Liver (tissue), 8 donors: ENCODE measurements at regions not wholly inside any gene's neighbourhood (a gene's known extent, or its start where the extent isn't known, plus 50 kb on each side); places are given as distances from the start of the nearest gene placed in this dataset.

Experiments used
- DNase-seq: peaks from one replicate; pipeline ENCODE4 v3.0.0-alpha.2; 2017; ENCODE audit warnings: low spot score
- H3K27ac ChIP-seq, 2 donors: one replicate each; pipeline ENCODE4 v1.7.0; 2013; ENCODE audit warnings: inconsistent platforms in 2 of 2, low read length in 2 of 2, control low read depth in 1 of 2, low read depth in 1 of 2, mild to moderate bottlenecking in 1 of 2
- H3K27me3 ChIP-seq, 4 donors: one replicate each; pipeline versions ENCODE4 v1.6.1 to v1.7.0; 2013; ENCODE audit warnings: low read length in 3 of 4, inconsistent platforms in 1 of 4, mild to moderate bottlenecking in 1 of 4, moderate library complexity in 1 of 4; ENCODE audit not compliant: control insufficient read depth in 4 of 4, insufficient read depth in 4 of 4
- H3K36me3 ChIP-seq, 4 donors: one replicate each; pipeline versions ENCODE4 v1.6.1 to v1.7.0; 2013; ENCODE audit warnings: low read length in 3 of 4, mild to moderate bottlenecking in 3 of 4, low read depth in 1 of 4, moderate library complexity in 1 of 4; ENCODE audit not compliant: control insufficient read depth in 4 of 4, insufficient read depth in 3 of 4
- H3K4me1 ChIP-seq, 4 donors: one replicate each; pipeline versions ENCODE4 v1.6.1 to v1.7.0; 2013; ENCODE audit warnings: low read length in 3 of 4, mild to moderate bottlenecking in 3 of 4, moderate library complexity in 1 of 4; ENCODE audit not compliant: control insufficient read depth in 4 of 4, insufficient read depth in 4 of 4
- H3K4me3 ChIP-seq, 3 donors: one replicate each; pipeline versions ENCODE4 v1.6.1 to v1.7.0; 2013; ENCODE audit warnings: low read length in 3 of 3, control low read depth in 1 of 3, low read depth in 1 of 3, mild to moderate bottlenecking in 1 of 3
- H3K9ac ChIP-seq, 2 donors: one replicate each; pipeline ENCODE4 v1.7.0; 2013; ENCODE audit warnings: low read length in 2 of 2, mild to moderate bottlenecking in 2 of 2, moderate library complexity in 2 of 2, control low read depth in 1 of 2, low read depth in 1 of 2
- H3K9me3 ChIP-seq, 4 donors: one replicate each; pipeline versions ENCODE4 v1.6.1 to v1.7.0; 2013; ENCODE audit warnings: low read length in 3 of 4; ENCODE audit not compliant: control insufficient read depth in 4 of 4
- EGR1 ChIP-seq, 2 donors: IDR thresholded peaks; 2 replicates each; pipeline ENCODE4 v1.6.1; 2016 to 2018; ENCODE audit warnings: antibody characterized with exemption in 2 of 2, low read depth in 2 of 2
- FOXA1 ChIP-seq: IDR thresholded peaks from 2 replicates; pipeline ENCODE4 v1.6.1; 2016; ENCODE audit warnings: antibody characterized with exemption
- FOXA2 ChIP-seq: IDR thresholded peaks from 2 replicates; pipeline ENCODE4 v1.6.1; 2016; ENCODE audit warnings: antibody characterized with exemption
- HNF4A ChIP-seq, 2 donors: conservative IDR thresholded peaks; 2 replicates each; pipeline ENCODE4 v1.6.1; 2016; ENCODE audit warnings: antibody characterized with exemption in 2 of 2, mild to moderate bottlenecking in 2 of 2
- HNF4G ChIP-seq: IDR thresholded peaks from 2 replicates; pipeline ENCODE4 v1.6.1; 2016; ENCODE audit warnings: antibody characterized with exemption
- JUND ChIP-seq, 2 donors: IDR thresholded peaks; 2 replicates each; pipeline ENCODE4 v1.6.1; 2016; ENCODE audit warnings: antibody characterized with exemption in 2 of 2
- NR2F2 ChIP-seq: IDR thresholded peaks from 2 replicates; pipeline ENCODE4 v1.6.1; 2016; ENCODE audit warnings: antibody characterized with exemption
- RAD21 ChIP-seq, 2 donors: IDR thresholded peaks; 2 replicates each; pipeline ENCODE4 v1.6.1; 2016; ENCODE audit warnings: antibody characterized with exemption in 2 of 2, mild to moderate bottlenecking in 2 of 2
- RXRA ChIP-seq, 2 donors: IDR thresholded peaks; 2 replicates each; pipeline ENCODE4 v1.6.1; 2017 to 2018; ENCODE audit warnings: antibody characterized with exemption in 2 of 2, mild to moderate bottlenecking in 1 of 2
- SP1 ChIP-seq: IDR thresholded peaks from 2 replicates; pipeline ENCODE4 v1.6.1; 2018; ENCODE audit warnings: antibody characterized with exemption, mild to moderate bottlenecking
- TAF1 ChIP-seq: conservative IDR thresholded peaks from 2 replicates; pipeline ENCODE4 v1.6.1; 2016; ENCODE audit warnings: antibody characterized with exemption, mild to moderate bottlenecking
- YY1 ChIP-seq: IDR thresholded peaks from 2 replicates; pipeline ENCODE4 v1.6.1; 2016; ENCODE audit warnings: antibody characterized with exemption, mild to moderate bottlenecking
- WGBS: extraction: QIAGEN DNeasy Blood & Tissue Kit; methylation state at CpG from one replicate; pipeline ENCODE4 v1.1.7; 2013; 5-methylcytosine and 5-hydroxymethylcytosine counted together
- TF ChIP-seq, protein P1 (sequence below): IDR thresholded peaks from 2 replicates; pipeline ENCODE4 v1.6.1; 2016; ENCODE audit warnings: antibody characterized with exemption, mild to moderate bottlenecking
- TF ChIP-seq, protein P2 (sequence below): fragments of 150-350 bp; IDR thresholded peaks from 2 replicates; pipeline ENCODE4 v1.5.1; 2017; ENCODE audit warnings: improper control_type of control experiment, low read depth, low read length; ENCODE audit not compliant: missing input control
- TF ChIP-seq, protein P3 (sequence below): IDR thresholded peaks from 2 replicates; pipeline ENCODE4 v1.6.1; 2016; ENCODE audit warnings: antibody characterized with exemption
- TF ChIP-seq, protein P4 (sequence below): IDR thresholded peaks from 2 replicates; pipeline ENCODE4 v1.6.1; 2016; ENCODE audit warnings: antibody characterized with exemption
- donor health status: healthy.
- donor health status: healthy.
- donor health status: healthy.
- donor health status: healthy.
- donor health status: healthy.

DNA sequence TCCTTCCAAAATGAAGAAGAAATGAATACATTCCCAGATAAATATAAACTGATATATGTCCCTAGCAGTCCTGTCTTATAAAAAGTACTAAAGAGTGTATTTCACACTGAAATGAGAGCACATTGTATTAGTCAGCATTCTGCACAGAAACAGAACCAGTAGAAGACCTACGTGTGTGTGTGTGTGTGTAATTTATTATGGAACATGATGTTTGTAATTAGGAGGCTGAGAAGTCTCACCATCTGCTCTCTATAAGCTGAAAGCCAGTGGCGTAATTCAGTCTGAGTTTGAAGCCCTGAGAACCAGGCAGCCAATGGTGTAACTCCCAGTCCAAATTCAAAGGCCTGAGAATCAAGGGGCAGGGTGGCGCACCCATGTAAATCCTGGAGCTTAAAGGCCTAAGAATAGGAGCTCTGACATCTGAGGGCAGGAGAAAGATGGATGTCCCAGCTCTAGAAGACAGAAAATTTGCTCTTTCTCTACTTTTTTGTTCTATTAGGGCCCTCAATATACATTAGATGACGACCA is 146.5 kb upstream of the LYPLAL1 start (continued):
- TF ChIP-seq, protein P1, sequence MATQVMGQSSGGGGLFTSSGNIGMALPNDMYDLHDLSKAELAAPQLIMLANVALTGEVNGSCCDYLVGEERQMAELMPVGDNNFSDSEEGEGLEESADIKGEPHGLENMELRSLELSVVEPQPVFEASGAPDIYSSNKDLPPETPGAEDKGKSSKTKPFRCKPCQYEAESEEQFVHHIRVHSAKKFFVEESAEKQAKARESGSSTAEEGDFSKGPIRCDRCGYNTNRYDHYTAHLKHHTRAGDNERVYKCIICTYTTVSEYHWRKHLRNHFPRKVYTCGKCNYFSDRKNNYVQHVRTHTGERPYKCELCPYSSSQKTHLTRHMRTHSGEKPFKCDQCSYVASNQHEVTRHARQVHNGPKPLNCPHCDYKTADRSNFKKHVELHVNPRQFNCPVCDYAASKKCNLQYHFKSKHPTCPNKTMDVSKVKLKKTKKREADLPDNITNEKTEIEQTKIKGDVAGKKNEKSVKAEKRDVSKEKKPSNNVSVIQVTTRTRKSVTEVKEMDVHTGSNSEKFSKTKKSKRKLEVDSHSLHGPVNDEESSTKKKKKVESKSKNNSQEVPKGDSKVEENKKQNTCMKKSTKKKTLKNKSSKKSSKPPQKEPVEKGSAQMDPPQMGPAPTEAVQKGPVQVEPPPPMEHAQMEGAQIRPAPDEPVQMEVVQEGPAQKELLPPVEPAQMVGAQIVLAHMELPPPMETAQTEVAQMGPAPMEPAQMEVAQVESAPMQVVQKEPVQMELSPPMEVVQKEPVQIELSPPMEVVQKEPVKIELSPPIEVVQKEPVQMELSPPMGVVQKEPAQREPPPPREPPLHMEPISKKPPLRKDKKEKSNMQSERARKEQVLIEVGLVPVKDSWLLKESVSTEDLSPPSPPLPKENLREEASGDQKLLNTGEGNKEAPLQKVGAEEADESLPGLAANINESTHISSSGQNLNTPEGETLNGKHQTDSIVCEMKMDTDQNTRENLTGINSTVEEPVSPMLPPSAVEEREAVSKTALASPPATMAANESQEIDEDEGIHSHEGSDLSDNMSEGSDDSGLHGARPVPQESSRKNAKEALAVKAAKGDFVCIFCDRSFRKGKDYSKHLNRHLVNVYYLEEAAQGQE = no peak
- no peak for TF ChIP-seq RAD21 (IDR thresholded peaks at IDR 0.05)

DNA sequence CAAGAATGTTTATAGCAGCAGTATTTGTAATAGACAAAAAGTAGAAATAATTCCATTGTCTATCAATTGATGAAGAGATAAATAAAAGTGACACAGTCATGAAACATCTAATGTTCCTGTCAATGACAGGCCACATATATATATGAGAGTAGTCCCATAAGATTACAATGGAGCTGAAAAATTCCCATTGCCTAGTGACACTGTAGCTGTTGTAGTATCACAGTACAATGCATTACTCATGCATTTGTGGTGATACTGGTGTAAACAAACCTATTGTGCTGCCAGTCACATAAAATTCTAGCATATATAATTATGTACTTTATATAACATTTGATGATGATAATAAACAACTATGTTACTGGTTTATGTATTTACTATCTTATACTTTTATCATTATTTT is 141.9 kb upstream of the LYPLAL1 start:
- Histone ChIP-seq H3K9ac (no peak overlapping the region), H3K4me1 (no peaks in the 10 kb centered on the region), H3K27ac (no peak overlapping the region), H3K4me3 (no peak overlapping the region), H3K36me3 (no peaks in the 10 kb centered on the region), H3K27me3 (no peaks in the 10 kb centered on the region), H3K9me3 (no peaks in the 10 kb centered on the region)
- DNase-seq = no peak
- TF ChIP-seq HNF4G (no peak), HNF4A (conservative IDR thresholded peaks at IDR 0.05) (no peak), RAD21 (IDR thresholded peaks at IDR 0.05) (no peak), YY1 (no peak), FOXA2 (no peak), SP1 (no peak), RXRA (IDR thresholded peaks at IDR 0.05) (no peak), EGR1 (IDR thresholded peaks at IDR 0.05; ENCODE audit: low read depth in 2 of 2) (no peak), JUND (IDR thresholded peaks at IDR 0.05) (no peak)
- TF ChIP-seq, protein P2, sequence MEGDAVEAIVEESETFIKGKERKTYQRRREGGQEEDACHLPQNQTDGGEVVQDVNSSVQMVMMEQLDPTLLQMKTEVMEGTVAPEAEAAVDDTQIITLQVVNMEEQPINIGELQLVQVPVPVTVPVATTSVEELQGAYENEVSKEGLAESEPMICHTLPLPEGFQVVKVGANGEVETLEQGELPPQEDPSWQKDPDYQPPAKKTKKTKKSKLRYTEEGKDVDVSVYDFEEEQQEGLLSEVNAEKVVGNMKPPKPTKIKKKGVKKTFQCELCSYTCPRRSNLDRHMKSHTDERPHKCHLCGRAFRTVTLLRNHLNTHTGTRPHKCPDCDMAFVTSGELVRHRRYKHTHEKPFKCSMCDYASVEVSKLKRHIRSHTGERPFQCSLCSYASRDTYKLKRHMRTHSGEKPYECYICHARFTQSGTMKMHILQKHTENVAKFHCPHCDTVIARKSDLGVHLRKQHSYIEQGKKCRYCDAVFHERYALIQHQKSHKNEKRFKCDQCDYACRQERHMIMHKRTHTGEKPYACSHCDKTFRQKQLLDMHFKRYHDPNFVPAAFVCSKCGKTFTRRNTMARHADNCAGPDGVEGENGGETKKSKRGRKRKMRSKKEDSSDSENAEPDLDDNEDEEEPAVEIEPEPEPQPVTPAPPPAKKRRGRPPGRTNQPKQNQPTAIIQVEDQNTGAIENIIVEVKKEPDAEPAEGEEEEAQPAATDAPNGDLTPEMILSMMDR = no peak
- TF ChIP-seq, protein P3, sequence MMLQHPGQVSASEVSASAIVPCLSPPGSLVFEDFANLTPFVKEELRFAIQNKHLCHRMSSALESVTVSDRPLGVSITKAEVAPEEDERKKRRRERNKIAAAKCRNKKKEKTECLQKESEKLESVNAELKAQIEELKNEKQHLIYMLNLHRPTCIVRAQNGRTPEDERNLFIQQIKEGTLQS = no peak
- TF ChIP-seq, protein P4, sequence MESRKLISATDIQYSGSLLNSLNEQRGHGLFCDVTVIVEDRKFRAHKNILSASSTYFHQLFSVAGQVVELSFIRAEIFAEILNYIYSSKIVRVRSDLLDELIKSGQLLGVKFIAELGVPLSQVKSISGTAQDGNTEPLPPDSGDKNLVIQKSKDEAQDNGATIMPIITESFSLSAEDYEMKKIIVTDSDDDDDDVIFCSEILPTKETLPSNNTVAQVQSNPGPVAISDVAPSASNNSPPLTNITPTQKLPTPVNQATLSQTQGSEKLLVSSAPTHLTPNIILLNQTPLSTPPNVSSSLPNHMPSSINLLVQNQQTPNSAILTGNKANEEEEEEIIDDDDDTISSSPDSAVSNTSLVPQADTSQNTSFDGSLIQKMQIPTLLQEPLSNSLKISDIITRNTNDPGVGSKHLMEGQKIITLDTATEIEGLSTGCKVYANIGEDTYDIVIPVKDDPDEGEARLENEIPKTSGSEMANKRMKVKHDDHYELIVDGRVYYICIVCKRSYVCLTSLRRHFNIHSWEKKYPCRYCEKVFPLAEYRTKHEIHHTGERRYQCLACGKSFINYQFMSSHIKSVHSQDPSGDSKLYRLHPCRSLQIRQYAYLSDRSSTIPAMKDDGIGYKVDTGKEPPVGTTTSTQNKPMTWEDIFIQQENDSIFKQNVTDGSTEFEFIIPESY = no peak

DNA sequence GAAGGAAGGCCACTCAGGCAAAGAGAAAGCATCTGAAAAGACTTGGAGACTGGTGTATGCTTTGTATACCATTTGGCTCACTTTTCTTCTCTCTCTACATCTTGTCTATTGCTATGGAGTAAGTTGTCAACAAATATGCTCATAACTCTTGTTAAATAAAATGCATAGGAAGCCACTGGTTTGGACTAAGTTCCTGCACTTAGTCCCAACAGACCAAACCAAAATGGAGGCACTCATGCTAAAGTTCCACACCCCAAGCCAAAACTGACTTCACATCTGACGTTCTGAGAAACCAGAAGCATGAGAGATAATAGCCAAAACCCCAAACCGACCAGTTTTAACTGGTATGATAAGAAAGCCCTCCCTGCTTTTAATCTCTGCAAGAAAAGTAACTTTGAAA is 135.3 kb upstream of the LYPLAL1 start:
- Histone ChIP-seq H3K9me3 (peaks cover 0 to 2% (median 0%) of the 10 kb centered on the region in 4 donors), H3K27me3 (no peaks in the 10 kb centered on the region), H3K4me1 (no peaks in the 10 kb centered on the region), H3K36me3 (no peaks in the 10 kb centered on the region), H3K4me3 (no peak overlapping the region), H3K27ac (no peak overlapping the region), H3K9ac (no peak overlapping the region)
- TF ChIP-seq FOXA2 (no peak), FOXA1 (no peak), NR2F2 (no peak), TAF1 (no peak), RAD21 (IDR thresholded peaks at IDR 0.05) (no peak), EGR1 (IDR thresholded peaks at IDR 0.05; ENCODE audit: low read depth in 2 of 2) (no peak), RXRA (IDR thresholded peaks at IDR 0.05) (no peak), YY1 (no peak), HNF4A (conservative IDR thresholded peaks at IDR 0.05) (no peak), HNF4G (no peak)
- TF ChIP-seq, protein P1 = no peak
- TF ChIP-seq, protein P3 = no peak
- no peak for DNase-seq
- WGBS = 84% methylated on average over 2 of the region's 2 CpGs
